HuH-7 (cell line): ENCODE measurements at regions not wholly inside any gene's neighbourhood (a gene's known extent, or its start where the extent isn't known, plus 50 kb on each side); places are given as distances from the start of the nearest gene placed in this dataset.
A peak's percentile ranks its signal among the peaks of the same experiment; 100 is the strongest.
"Not testable (repeated sequence)": the region's sequence is repeated elsewhere in the genome, so short reads cannot be mapped to it uniquely, and the experiment has no call there.

Experiments
- DNase-seq: peaks from one replicate; pipeline ENCODE4 v3.0.0; 2011; ENCODE audit warnings: low spot score

- DNase-seq = peak; percentile 11
These were observed 62.0 kb upstream of the LMNTD1 start for GRCh38 chr12:25615119-25615518.

- no peak for DNase-seq
These were observed 63.2 kb upstream of the LMNTD1 start for GRCh38 chr12:25616286-25616685.

- no peak for DNase-seq
These were observed 64.9 kb upstream of the LMNTD1 start for GRCh38 chr12:25617991-25618390.

- DNase-seq = no peak
These were observed 70.7 kb upstream of the LMNTD1 start for GRCh38 chr12:25623816-25624215.

- no peak for DNase-seq
These were observed 72.1 kb upstream of the LMNTD1 start for GRCh38 chr12:25625146-25625545.

GRCh38 chr12:25629341-25629740 is 76.3 kb upstream of the LMNTD1 start:
- DNase-seq = no peak

- not testable (repeated sequence) for DNase-seq
These were observed 77.8 kb upstream of the LMNTD1 start for GRCh38 chr12:25630735-25631515.

GRCh38 chr12:25633149-25633548 is 80.1 kb upstream of the LMNTD1 start:
- DNase-seq = not testable (repeated sequence)

- DNase-seq = no peak
These were observed 84.7 kb upstream of the LMNTD1 start for GRCh38 chr12:25637752-25638151.

- DNase-seq = no peak
These were observed 86.3 kb upstream of the LMNTD1 start for GRCh38 chr12:25639406-25639805.

GRCh38 chr12:25644979-25645378 is 91.9 kb upstream of the LMNTD1 start:
- DNase-seq = no peak

GRCh38 chr12:25645427-25645826 is 92.3 kb upstream of the LMNTD1 start:
- DNase-seq = no peak

GRCh38 chr12:25651931-25652330 is 98.8 kb upstream of the LMNTD1 start:
- no peak for DNase-seq

- DNase-seq = no peak
These were observed 99.3 kb upstream of the LMNTD1 start for GRCh38 chr12:25652371-25652770.

- DNase-seq = no peak
These were observed 100.5 kb upstream of the LMNTD1 start for GRCh38 chr12:25653487-25654175.

- no peak for DNase-seq
These were observed 102.6 kb upstream of the LMNTD1 start for GRCh38 chr12:25655702-25656101.

- DNase-seq = no peak
These were observed 106.5 kb upstream of the LMNTD1 start for GRCh38 chr12:25659621-25660020.

GRCh38 chr12:25670076-25671055 is 117.3 kb upstream of the LMNTD1 start:
- DNase-seq = no peak

- no peak for DNase-seq
These were observed 122.7 kb upstream of the LMNTD1 start for GRCh38 chr12:25675808-25676207.

GRCh38 chr12:25677232-25677937 is 124.3 kb upstream of the LMNTD1 start:
- DNase-seq = no peak

- DNase-seq = no peak
These were observed 128.5 kb upstream of the LMNTD1 start for GRCh38 chr12:25681580-25681979.

GRCh38 chr12:25682421-25682820 is 129.3 kb upstream of the LMNTD1 start:
- no peak for DNase-seq
